ENCODE measurements at regions not wholly inside any gene's neighbourhood (a gene's known extent, or its start where the extent isn't known, plus 50 kb on each side); places are given as distances from the start of the nearest gene placed in this dataset.

GRCh38 chr6:12621754-12622153 lies 94.8 kb upstream of the PHACTR1 start:
- TF ChIP-seq NRF1 (IDR thresholded peaks at IDR 0.05; ENCODE audit: low read depth, low read length) (no peak), TBP (IDR thresholded peaks at IDR 0.05; ENCODE audit: low read depth, low read length) (no peak), GABPA (IDR thresholded peaks at IDR 0.05; ENCODE audit: borderline replicate concordance, insufficient read depth, low read length) (no peak), FOSL1 (IDR thresholded peaks at IDR 0.05; ENCODE audit: insufficient read depth, low read depth, low read length) (no peak), TEAD4 (IDR thresholded peaks at IDR 0.05; ENCODE audit: low read depth, low read length) (no peak), TAF1 (IDR thresholded peaks at IDR 0.05; ENCODE audit: low read depth, low read length) (no peak), CTCF (IDR thresholded peaks at IDR 0.05; ENCODE audit: control extremely low read depth in 1 of 3, insufficient read depth in 1 of 3, low read depth in 1 of 3, low read length in 3 of 3) (no peak)

All from H1 (cell line).